SK-N-SH treated with all-trans-retinoic acid at 6 μM for 48 hours (cell line): ENCODE measurements at regions not wholly inside any gene's neighbourhood (a gene's known extent, or its start where the extent isn't known, plus 50 kb on each side); places are given as distances from the start of the nearest gene placed in this dataset.

Source experiments
- ATAC-seq: fragments of 200-7000 bp; cut with Tn5 transposase; 3 replicates; pipeline ENCODE4 v1.9.1; 2020; ENCODE audit warnings: mild to moderate bottlenecking, moderate library complexity
- BACH2 ChIP-seq: fragments of 250-450 bp; sonication (Bioruptor Pico); IDR thresholded peaks from 2 replicates; pipeline ENCODE4 v1.9.0; 2021; ENCODE audit warnings: mild to moderate bottlenecking, borderline replicate concordance
- CREB5 ChIP-seq: fragments of 250-450 bp; sonication (Bioruptor Pico); IDR thresholded peaks from 2 replicates; pipeline ENCODE4 v1.5.1; 2020; ENCODE audit warnings: low read depth, mild to moderate bottlenecking, moderate library complexity
- CSRNP3 ChIP-seq: fragments of 250-450 bp; sonication (Bioruptor Pico); IDR thresholded peaks from 2 replicates; pipeline ENCODE4 v1.5.1; 2021; ENCODE audit warnings: mild to moderate bottlenecking, moderate library complexity
- ESRRG ChIP-seq: fragments of 250-450 bp; sonication (Bioruptor Pico); IDR thresholded peaks from 2 replicates; pipeline ENCODE4 v1.6.1; 2021; ENCODE audit warnings: mild to moderate bottlenecking
- GLIS3 ChIP-seq: fragments of 250-450 bp; sonication (Bioruptor Pico); IDR thresholded peaks from 2 replicates; pipeline ENCODE4 v1.5.0; 2020; ENCODE audit warnings: mild to moderate bottlenecking, moderate library complexity
- ISL1 ChIP-seq: fragments of 250-450 bp; sonication (Bioruptor Pico); IDR thresholded peaks from 2 replicates; pipeline ENCODE4 v2.1.2; 2022; ENCODE audit warnings: mild to moderate bottlenecking, moderate library complexity
- PATZ1 ChIP-seq: fragments of 250-450 bp; sonication (Bioruptor Pico); IDR thresholded peaks from 2 replicates; pipeline ENCODE4 v1.8.0; 2020; ENCODE audit warnings: mild to moderate bottlenecking, moderate library complexity, borderline replicate concordance
- POU6F1 ChIP-seq: fragments of 250-450 bp; sonication (Bioruptor Pico); IDR thresholded peaks from 2 replicates; pipeline ENCODE4 v1.8.0; 2021; ENCODE audit warnings: low read depth, mild to moderate bottlenecking, moderate library complexity, borderline replicate concordance
- PPARA ChIP-seq: fragments of 250-450 bp; sonication (Bioruptor Pico); IDR thresholded peaks from 2 replicates; pipeline ENCODE4 v1.5.0; 2020; ENCODE audit warnings: mild to moderate bottlenecking, borderline replicate concordance
- RARB ChIP-seq: fragments of 250-450 bp; sonication (Bioruptor Pico); IDR thresholded peaks from 2 replicates; pipeline ENCODE4 v1.8.0; 2021; ENCODE audit warnings: mild to moderate bottlenecking, moderate library complexity
- SNAI2 ChIP-seq: fragments of 250-450 bp; sonication (Bioruptor Pico); IDR thresholded peaks from 2 replicates; pipeline ENCODE4 v1.5.0; 2020; ENCODE audit warnings: mild to moderate bottlenecking, moderate library complexity
- TCF4 ChIP-seq: fragments of 250-450 bp; sonication (Bioruptor Pico); IDR thresholded peaks from 2 replicates; pipeline ENCODE4 v1.8.0; 2021; ENCODE audit warnings: mild to moderate bottlenecking, moderate library complexity, borderline replicate concordance
- TSHZ2 ChIP-seq: fragments of 250-450 bp; sonication (Bioruptor Pico); IDR thresholded peaks from 2 replicates; pipeline ENCODE4 v1.5.0; 2020; ENCODE audit warnings: mild to moderate bottlenecking, moderate library complexity
- ZC3H10 ChIP-seq: fragments of 250-450 bp; sonication (Bioruptor Pico); IDR thresholded peaks from 2 replicates; pipeline ENCODE4 v1.5.1; 2021; ENCODE audit warnings: mild to moderate bottlenecking, moderate library complexity
- ZNF565 ChIP-seq: fragments of 450-650 bp; formaldehyde crosslinking; conservative IDR thresholded peaks from 2 replicates; pipeline ENCODE4 v1.5.0; 2020; ENCODE audit warnings: low read depth, mild to moderate bottlenecking, moderate library complexity
- ZNF70 ChIP-seq: fragments of 450-650 bp; formaldehyde crosslinking; IDR thresholded peaks from 2 replicates; pipeline ENCODE4 v1.5.0; 2020; ENCODE audit warnings: mild to moderate bottlenecking, moderate library complexity

GRCh38 chr2:84201158-84201557 is 257.9 kb downstream of the SUCLG1 start (continued):
- TF ChIP-seq TSHZ2 (CRISPR knock-in tag): no peak
- TF ChIP-seq RARB: no peak
- TF ChIP-seq ZNF565 (CRISPR knock-in tag): no peak
- TF ChIP-seq PATZ1 (CRISPR knock-in tag): no peak
- no peak for TF ChIP-seq ESRRG (CRISPR knock-in tag)
- no peak for TF ChIP-seq CREB5 (CRISPR knock-in tag)
- no peak for TF ChIP-seq ZC3H10
- TF ChIP-seq, all 23 proteins: peak for 0

- no peak for ATAC-seq
- TF ChIP-seq POU6F1 (CRISPR knock-in tag) (no peak), PPARA (CRISPR knock-in tag) (no peak), PATZ1 (CRISPR knock-in tag) (no peak), SNAI2 (CRISPR knock-in tag) (no peak), CREB5 (CRISPR knock-in tag) (no peak), ESRRG (CRISPR knock-in tag) (no peak), ZNF565 (CRISPR knock-in tag) (no peak), ZNF70 (CRISPR knock-in tag) (no peak), BACH2 (CRISPR knock-in tag) (no peak), TCF4 (no peak), TSHZ2 (CRISPR knock-in tag) (no peak), CSRNP3 (CRISPR knock-in tag) (no peak), GLIS3 (no peak), ISL1 (no peak)
These were observed 261.2 kb downstream of the SUCLG1 start for GRCh38 chr2:84197901-84198300.
